Gastrocnemius medialis (tissue), 4 donors: ENCODE measurements at regions not wholly inside any gene's neighbourhood (a gene's known extent, or its start where the extent isn't known, plus 50 kb on each side); places are given as distances from the start of the nearest gene placed in this dataset.

ENCODE experiments used
- ATAC-seq, 2 donors: fragments of 150-250 bp; one replicate each; pipeline ENCODE4 v1.9.1; 2016
- DNase-seq, 2 donors: peaks; one replicate each; pipeline ENCODE4 v3.0.0-alpha.2; 2019
- H3K27ac ChIP-seq, 4 donors: fragments of 200-600 bp; sonication (generic); 1 replicate in 1 of 4; 2 replicates in 3 of 4; pipeline ENCODE4 v1.5.1; 2016 to 2018; ENCODE audit warnings: mild to moderate bottlenecking in 2 of 4, moderate library complexity in 1 of 4
- H3K27me3 ChIP-seq, 3 donors: fragments of 200-600 bp; sonication (generic) in 2 of 3; 1 replicate in 1 of 3; 2 replicates in 2 of 3; pipeline versions ENCODE4 v1.5.1 to v1.6.0; 2016 to 2019; ENCODE audit warnings: mild to moderate bottlenecking in 1 of 3, moderate library complexity in 1 of 3
- H3K36me3 ChIP-seq, 2 donors: fragments of 200-600 bp; sonication (generic) in 1 of 2; one replicate each; pipeline ENCODE4 v1.5.1; 2017 to 2018
- H3K4me1 ChIP-seq, 2 donors: fragments of 200-600 bp; sonication (generic) in 1 of 2; one replicate each; pipeline ENCODE4 v1.5.1; 2016 to 2017; ENCODE audit warnings: mild to moderate bottlenecking in 2 of 2
- H3K4me3 ChIP-seq, 4 donors: fragments of 200-600 bp; sonication (generic) in 3 of 4; 1 replicate in 1 of 4; 2 replicates in 3 of 4; pipeline ENCODE4 v1.5.1; 2016 to 2019; ENCODE audit warnings: mild to moderate bottlenecking in 2 of 4
- H3K9me3 ChIP-seq, 3 donors: fragments of 200-600 bp; sonication (generic) in 2 of 3; 1 replicate in 1 of 3; 2 replicates in 2 of 3; pipeline ENCODE4 v1.5.1; 2016 to 2019
- CTCF ChIP-seq, 5 experiments: fragments of 450-650 bp in 3 of 5; fragments of 200-600 bp in 2 of 5; sonication (generic) in 2 of 5; IDR thresholded peaks in 4 of 5; conservative IDR thresholded peaks in 1 of 5; 1 replicate in 4 of 5; 2 replicates in 1 of 5; pipeline ENCODE4 v1.5.1; 2016 to 2019; ENCODE audit warnings: antibody characterized with exemption in 5 of 5, mild to moderate bottlenecking in 3 of 5, moderate library complexity in 3 of 5
- POLR2A ChIP-seq, 2 donors: fragments of 450-650 bp; IDR thresholded peaks; one replicate each; pipeline ENCODE4 v1.6.1; 2017; ENCODE audit warnings: antibody characterized with exemption in 2 of 2, mild to moderate bottlenecking in 2 of 2, moderate library complexity in 2 of 2
- in situ Hi-C, 4 donors: fragments of 200-750 bp; cut with MboI; loops; one replicate each; pipeline versions ENCODE4 v1.15.0 to v1.8.0; 2017; ENCODE audit warnings: low sequenced_read_pairs in 4 of 4
- intact Hi-C: fragments of 100-400 bp; cut with DNase I; formaldehyde crosslinking; loops from one replicate; pipeline ENCODE4 v1.15.1; 2023; ENCODE audit warnings: low total_unique reads

GRCh38 chr20:11727708-11728107 is 190.0 kb upstream of the BTBD3 start:
- TF ChIP-seq POLR2A (IDR thresholded peaks at IDR 0.05) (no peak), CTCF (IDR thresholded peaks at IDR 0.05 in 4 of 5, conservative IDR thresholded peaks at IDR 0.05 in 1 of 5) (no peak)
- ATAC-seq (no peak), DNase-seq (no peak)
- H3K4me3 ChIP-seq, result no peak overlapping the region
- in situ Hi-C loops, result no loop called here
- H3K27ac ChIP-seq, result no peak overlapping the region
- H3K4me1 ChIP-seq, result no peaks in the 10 kb centered on the region
- H3K36me3 ChIP-seq, result no peaks in the 10 kb centered on the region
- no peaks in the 10 kb centered on the region for H3K27me3 ChIP-seq
- no peaks in the 10 kb centered on the region for H3K9me3 ChIP-seq
- intact Hi-C loops, result no loop called here

GRCh38 chr20:11728937-11729336 is 188.8 kb upstream of the BTBD3 start:
- intact Hi-C loops (no loop called here), in situ Hi-C loops (no loop called here)
- H3K9me3 ChIP-seq, result no peaks in the 10 kb centered on the region
- no peaks in the 10 kb centered on the region for H3K4me1 ChIP-seq
- DNase-seq (no peak), ATAC-seq (no peak)
- no peak overlapping the region for H3K4me3 ChIP-seq
- H3K27ac ChIP-seq, result no peak overlapping the region
- H3K36me3 ChIP-seq, result no peaks in the 10 kb centered on the region
- TF ChIP-seq POLR2A (IDR thresholded peaks at IDR 0.05) (no peak), CTCF (IDR thresholded peaks at IDR 0.05 in 4 of 5, conservative IDR thresholded peaks at IDR 0.05 in 1 of 5) (no peak)
- no peaks in the 10 kb centered on the region for H3K27me3 ChIP-seq

GRCh38 chr20:11729806-11730205 is 187.9 kb upstream of the BTBD3 start:
- no peak for ATAC-seq
- no peaks in the 10 kb centered on the region for H3K9me3 ChIP-seq

GRCh38 chr20:11734431-11734830 is 183.3 kb upstream of the BTBD3 start:
- Histone ChIP-seq H3K27me3 (no peaks in the 10 kb centered on the region), H3K9me3 (no peaks in the 10 kb centered on the region), H3K4me1 (no peaks in the 10 kb centered on the region), H3K36me3 (no peaks in the 10 kb centered on the region), H3K4me3 (no peak overlapping the region), H3K27ac (no peak overlapping the region)
- in situ Hi-C loops (no loop called here), intact Hi-C loops (no loop called here)
- TF ChIP-seq CTCF (IDR thresholded peaks at IDR 0.05 in 4 of 5, conservative IDR thresholded peaks at IDR 0.05 in 1 of 5), result no peak
- TF ChIP-seq POLR2A (IDR thresholded peaks at IDR 0.05), result no peak
- DNase-seq (no peak), ATAC-seq (no peak)

More at GRCh38 chr20:11729806-11730205, 187.9 kb upstream of the BTBD3 start:
- in situ Hi-C loops (no loop called here), intact Hi-C loops (no loop called here)
- Histone ChIP-seq H3K4me3 (no peak overlapping the region), H3K27ac (no peak overlapping the region), H3K4me1 (no peaks in the 10 kb centered on the region), H3K27me3 (no peaks in the 10 kb centered on the region), H3K36me3 (no peaks in the 10 kb centered on the region)
- DNase-seq, result no peak
- no peak for TF ChIP-seq POLR2A (IDR thresholded peaks at IDR 0.05)
- TF ChIP-seq CTCF (IDR thresholded peaks at IDR 0.05 in 4 of 5, conservative IDR thresholded peaks at IDR 0.05 in 1 of 5), result no peak

- DNase-seq, result no peak
- intact Hi-C loops, result no loop called here
Measured at GRCh38 chr20:11738852-11739251, 178.8 kb upstream of the BTBD3 start.

More at GRCh38 chr20:11738852-11739251, 178.8 kb upstream of the BTBD3 start:
- Histone ChIP-seq H3K27ac (no peak overlapping the region), H3K36me3 (no peaks in the 10 kb centered on the region), H3K4me3 (no peak overlapping the region), H3K27me3 (no peaks in the 10 kb centered on the region), H3K9me3 (no peaks in the 10 kb centered on the region), H3K4me1 (no peaks in the 10 kb centered on the region)
- in situ Hi-C loops, result no loop called here
- no peak for ATAC-seq
- TF ChIP-seq POLR2A (IDR thresholded peaks at IDR 0.05) (no peak), CTCF (IDR thresholded peaks at IDR 0.05 in 4 of 5, conservative IDR thresholded peaks at IDR 0.05 in 1 of 5) (no peak)
